GM12892 (cell line): ENCODE measurements at regions not wholly inside any gene's neighbourhood (a gene's known extent, or its start where the extent isn't known, plus 50 kb on each side); places are given as distances from the start of the nearest gene placed in this dataset.

Experiments used
- DNase-seq: peaks from one replicate; pipeline ENCODE4 v3.0.0; 2011; ENCODE audit not compliant: insufficient read length
- FAIRE-seq: peaks from 2 replicates; lab custom pipeline; 2011; peaks lifted over from hg19 to GRCh38; lab: Jason Lieb, UNC
- POLR2A ChIP-seq: IDR thresholded peaks from 2 replicates; pipeline ENCODE4 v1.6.1; 2011; ENCODE audit warnings: low read depth, low read length, control low read depth
- POLR2AphosphoS5 ChIP-seq: IDR thresholded peaks from 2 replicates; pipeline ENCODE4 v1.6.1; 2011; ENCODE audit warnings: low read depth, low read length, control low read depth
- TAF1 ChIP-seq: IDR thresholded peaks from 2 replicates; pipeline ENCODE4 v1.6.1; 2011; ENCODE audit warnings: low read depth, mild to moderate bottlenecking, control low read depth, low read length, borderline replicate concordance

DNA sequence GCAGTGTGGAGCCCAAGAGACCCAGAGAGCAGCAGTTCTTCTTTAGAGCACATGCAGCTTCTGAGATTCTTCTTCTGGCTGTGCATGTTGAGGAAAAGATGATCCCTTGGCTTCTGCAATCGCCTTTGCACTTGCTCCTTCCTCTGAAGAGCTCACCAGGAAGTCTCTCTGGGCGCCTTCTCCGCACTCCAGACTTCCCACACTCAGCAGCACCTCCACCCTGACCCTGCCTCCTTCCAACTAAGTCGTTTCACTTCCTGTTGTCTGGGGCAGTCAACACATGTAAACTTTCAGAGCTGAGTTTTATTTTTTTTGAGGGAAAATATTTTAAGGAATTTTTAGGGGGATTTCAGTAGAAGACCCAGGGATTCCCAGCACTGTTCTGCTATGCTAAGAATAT, 73.4 kb upstream of the F3 start:
- no peak for FAIRE-seq
- TF ChIP-seq POLR2AphosphoS5 (no peak), POLR2A (no peak), TAF1 (no peak)
- no peak for DNase-seq

DNA sequence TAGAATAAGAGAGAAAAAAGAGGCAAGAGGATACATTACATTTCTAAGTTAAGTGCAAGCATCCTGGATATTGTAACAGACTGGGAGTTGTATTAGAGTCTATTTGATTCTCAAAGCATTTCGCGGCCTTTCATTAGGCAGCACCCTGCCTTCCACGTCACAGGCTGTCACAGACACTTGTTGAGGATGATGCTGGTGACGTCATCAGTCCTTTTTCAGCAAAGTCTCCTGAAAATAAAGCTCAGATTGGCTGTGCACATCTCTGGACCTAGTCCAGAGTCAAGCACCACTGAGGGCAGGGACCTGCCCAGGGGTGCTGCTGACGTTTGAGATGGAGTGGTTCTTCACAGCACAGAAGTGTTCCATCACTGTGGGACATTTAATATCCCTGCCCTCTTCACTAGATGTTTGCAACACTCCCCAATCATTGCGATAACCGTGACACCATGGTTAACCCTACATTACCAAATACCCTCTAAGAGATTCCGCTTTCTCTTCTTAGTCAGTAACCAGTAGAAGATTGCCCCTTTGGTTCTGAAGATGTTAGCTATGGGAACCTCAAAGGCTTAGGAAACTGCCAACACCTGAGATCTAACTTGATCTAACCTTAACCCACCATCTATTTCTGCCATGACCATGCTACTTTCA, 72.7 kb upstream of the F3 start:
- no peak for FAIRE-seq
- DNase-seq: no peak
- TF ChIP-seq POLR2AphosphoS5 (no peak), TAF1 (no peak), POLR2A (no peak)

DNA sequence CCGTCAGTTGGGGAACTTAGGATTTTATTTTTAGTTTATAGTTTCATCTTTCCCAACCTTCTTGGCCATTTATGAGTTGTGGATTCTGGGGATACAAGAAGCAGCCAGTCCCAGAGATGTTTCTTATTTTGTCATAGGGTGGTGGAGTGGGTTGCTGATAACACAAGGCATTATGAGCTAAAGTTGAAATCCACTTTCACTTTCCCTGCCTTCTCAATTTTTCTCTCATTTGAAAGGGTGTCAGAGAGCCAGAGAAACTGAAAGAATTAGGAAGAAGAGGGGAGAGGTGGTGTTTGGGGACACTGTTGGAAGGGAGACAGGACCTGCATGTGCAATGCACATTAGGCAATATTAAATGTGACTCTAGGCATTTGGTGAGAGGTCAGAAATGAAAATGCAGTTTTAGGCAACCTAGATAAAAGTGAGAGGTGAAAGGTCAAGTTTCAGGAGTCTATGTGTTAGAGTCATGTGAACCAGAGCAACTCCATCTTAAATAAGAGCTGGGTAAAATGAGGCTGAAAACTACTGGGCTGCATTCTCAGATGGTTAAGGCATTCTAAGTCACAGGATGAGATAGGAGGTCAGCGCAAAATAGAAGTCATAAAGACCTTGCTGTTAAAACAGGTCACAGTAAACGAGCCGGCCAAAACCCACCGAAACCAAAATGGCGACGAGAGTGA, 71.1 kb upstream of the F3 start:
- no peak for DNase-seq
- FAIRE-seq: no peak

DNA sequence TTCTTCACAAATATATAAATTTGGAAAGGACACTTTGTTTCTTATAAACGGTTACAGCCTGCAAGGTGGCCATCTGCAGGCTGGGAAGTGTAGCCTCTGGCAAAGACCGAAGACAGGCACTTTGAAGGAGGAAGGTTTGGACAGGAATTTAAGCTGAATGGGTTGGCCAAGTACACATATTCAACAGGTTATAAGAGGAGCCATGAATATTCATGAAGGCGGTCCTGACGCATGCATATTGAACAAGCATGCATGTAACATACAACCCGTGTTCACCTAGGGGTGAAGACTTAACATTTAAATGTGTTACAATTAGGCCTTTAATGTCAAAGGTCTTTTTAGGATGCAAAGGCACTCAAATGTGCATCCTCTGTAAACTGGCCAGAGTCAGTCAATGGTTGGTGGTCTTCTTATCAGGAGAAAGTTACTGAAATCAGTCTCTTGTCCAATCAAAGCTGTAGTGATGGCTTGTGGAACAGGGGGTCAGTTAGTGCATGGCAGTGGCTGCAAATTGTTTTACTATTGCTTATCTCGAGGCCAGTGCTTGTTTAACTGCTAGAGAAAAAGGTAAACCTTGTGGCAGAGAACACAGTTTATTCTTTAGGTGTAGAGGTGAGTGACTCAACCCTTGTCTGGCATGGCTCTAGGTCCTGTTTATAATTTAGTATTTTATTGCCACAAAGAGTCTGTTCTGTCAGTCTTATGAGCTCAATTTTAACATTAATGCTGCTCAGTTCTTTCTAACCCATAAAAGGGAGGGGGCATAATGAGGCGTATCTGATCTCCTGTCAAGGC, 70.3 kb upstream of the F3 start:
- TF ChIP-seq TAF1 (no peak), POLR2AphosphoS5 (no peak), POLR2A (no peak)
- no peak for FAIRE-seq
- DNase-seq: no peak

More for the DNA sequence above, 71.1 kb upstream of the F3 start:
- no peak for TF ChIP-seq TAF1
- no peak for TF ChIP-seq POLR2AphosphoS5
- no peak for TF ChIP-seq POLR2A

DNA sequence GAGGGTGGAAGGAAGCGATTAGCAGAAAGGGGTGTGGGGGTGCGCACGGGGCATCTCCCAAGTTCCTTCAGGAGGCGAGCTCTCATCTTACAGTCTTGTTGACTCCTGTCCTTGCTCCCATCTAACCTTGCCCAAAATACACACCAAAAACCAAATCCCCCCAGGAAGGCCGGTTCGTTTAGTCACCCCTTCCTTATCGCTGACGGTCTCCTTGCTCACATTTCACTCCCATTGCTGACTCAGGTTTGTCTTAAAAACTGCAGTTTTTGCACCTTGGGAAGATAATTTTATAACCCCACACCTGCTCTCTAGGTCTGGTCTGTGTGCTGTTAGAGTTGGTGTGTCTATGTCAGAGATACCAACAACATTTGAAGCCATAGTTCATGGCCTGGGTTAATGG, 68.1 kb upstream of the F3 start:
- FAIRE-seq: no peak
- no peak for DNase-seq
- TF ChIP-seq POLR2A (no peak), POLR2AphosphoS5 (no peak), TAF1 (no peak)

DNA sequence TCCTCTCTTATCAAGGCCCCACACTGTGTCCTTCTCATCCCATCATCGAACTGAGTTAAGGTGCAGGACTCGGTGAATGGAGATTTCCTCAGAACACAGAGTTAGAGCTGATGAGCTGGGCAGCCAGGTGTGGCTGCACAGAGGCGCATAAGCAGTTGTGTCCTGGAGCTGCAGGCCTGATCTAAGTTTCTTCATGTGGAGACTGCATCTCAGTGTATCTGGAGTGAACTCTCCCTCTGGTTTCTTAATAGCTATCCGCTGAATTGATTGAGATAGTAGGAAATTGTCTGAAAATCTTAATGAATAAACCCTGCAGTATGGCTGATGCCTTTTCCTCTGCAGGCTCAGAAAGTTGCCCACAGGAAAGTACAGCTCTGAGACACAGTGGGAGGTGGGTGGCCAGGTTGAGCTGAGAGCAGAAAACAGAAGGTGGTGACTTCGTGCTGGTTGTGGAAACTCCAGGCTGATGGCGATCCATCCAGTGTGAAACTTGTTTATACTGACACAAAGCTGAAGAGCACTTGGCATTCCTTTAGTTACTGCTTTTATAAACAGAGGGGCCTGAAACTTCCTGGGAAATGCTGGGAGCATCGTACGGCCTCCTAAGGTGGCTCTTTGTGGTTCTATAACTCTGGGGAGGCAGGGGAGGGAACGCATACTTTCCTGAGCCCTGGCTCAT, 67.4 kb upstream of the F3 start:
- TF ChIP-seq POLR2A (no peak), POLR2AphosphoS5 (no peak), TAF1 (no peak)
- DNase-seq (no peak), FAIRE-seq (no peak)

DNA sequence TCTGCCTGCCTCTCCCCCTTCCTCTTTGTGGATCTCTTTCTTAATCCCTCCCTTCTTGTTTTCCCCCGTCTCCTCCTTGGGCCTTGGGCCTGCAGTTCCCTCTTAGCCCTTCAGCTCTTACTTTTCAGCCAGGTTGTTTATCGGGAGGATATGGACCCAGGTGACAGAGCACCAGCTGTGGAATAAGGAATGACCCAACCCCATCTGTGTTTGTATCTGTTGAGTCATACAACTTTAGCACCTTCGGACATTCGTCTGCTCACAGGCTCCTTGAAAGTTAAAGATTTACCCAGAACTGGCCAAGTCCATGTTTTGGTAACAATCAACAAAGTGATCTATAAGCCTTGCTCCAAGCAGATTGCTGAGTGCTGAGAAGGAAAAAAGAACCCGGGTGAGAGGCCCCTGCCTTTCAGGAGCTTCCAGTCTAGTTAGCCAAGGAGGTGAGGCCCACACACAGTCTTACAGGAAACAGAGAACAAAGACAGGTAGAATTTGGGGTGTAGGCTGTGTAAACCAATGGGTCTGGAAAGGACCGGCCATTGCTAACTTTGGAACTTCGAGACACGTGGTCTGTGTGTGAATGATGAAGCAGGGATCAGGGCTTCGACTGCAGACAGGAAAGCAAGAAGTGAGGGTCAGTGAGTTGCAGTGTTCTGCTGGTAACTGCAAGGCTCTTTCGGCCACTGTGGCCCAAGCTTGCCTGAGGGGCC, 66.7 kb upstream of the F3 start:
- no peak for TF ChIP-seq POLR2A
- no peak for TF ChIP-seq POLR2AphosphoS5
- no peak for TF ChIP-seq TAF1
- FAIRE-seq (no peak), DNase-seq (no peak)

DNA sequence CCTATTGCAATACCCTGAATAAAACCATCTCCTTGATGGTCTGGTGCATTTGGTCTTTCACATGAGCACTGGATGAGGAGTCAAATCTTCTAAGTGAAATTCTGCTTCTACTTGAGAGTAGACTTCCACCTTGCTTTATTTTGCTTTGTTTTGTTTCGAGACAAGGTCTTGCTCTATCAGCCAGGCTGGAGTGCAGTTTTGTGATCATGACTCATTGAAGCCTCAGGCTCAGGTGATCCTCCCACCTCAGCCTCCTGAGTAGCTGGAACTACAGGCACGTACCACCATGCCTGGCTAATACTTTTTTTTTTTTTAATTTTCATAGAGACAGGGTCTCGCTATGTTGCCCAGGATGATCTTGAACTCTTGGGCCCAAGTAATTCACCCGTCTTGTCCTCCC, 65.8 kb upstream of the F3 start:
- DNase-seq (no peak), FAIRE-seq (no peak)
- TF ChIP-seq POLR2AphosphoS5 (no peak), TAF1 (no peak), POLR2A (no peak)

DNA sequence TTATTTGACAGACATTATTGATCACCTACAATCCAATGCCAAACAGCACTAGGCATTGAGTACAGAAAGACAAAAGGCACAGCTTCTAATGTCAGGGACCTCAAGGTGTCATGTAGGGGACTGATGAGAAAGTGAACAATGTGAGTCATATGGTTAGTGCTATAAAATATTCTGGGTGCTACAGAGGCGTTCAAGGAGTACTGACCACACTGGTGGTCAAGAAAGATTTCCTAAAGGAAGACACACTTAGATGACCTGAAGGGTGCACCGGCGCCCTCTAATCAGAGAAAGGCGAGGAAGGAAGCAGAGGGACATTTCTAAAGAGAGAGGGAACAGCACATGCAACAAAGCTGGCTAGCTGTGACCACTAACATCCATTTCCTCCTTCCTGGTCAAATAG, 64.9 kb upstream of the F3 start:
- FAIRE-seq (no peak), DNase-seq (no peak)
- TF ChIP-seq POLR2AphosphoS5 (no peak), POLR2A (no peak), TAF1 (no peak)

DNA sequence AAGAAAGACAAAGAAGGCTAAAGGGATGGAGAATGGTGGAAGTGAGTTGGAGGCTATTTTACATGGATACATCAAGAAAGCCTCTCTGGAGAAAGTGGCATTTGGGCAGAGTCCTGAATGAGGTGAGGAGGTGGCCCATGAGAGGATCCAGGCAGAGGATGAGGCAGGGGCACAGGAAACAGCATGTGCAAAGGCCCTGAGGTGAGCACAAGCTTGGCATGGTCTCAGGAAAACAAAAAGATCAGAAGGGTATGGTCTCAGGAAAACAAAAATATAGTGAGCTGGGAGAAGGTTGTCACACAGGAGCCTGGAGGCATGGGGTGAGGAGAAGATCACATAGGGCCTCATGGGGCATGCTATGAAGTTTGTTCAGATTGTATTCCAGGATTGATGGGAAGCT, 62.1 kb upstream of the F3 start:
- FAIRE-seq: no peak
- TF ChIP-seq POLR2A: no peak
- no peak for TF ChIP-seq POLR2AphosphoS5
- TF ChIP-seq TAF1: no peak
- no peak for DNase-seq
